HEK293 (cell line): ENCODE measurements at regions not wholly inside any gene's neighbourhood (a gene's known extent, or its start where the extent isn't known, plus 50 kb on each side); places are given as distances from the start of the nearest gene placed in this dataset.
"Not testable (repeated sequence)": the region's sequence is repeated elsewhere in the genome, so short reads cannot be mapped to it uniquely, and the experiment has no call there.

ENCODE experiments used
- CTCF ChIA-PET: fragments of 350-600 bp; formaldehyde crosslinking; extraction: SDS; loops from one replicate; lab custom pipeline; 2021; ENCODE audit warnings: antibody characterized with exemption; lab: Yijun Ruan, JAX
- POLR2A ChIA-PET: fragments of 300-600 bp; formaldehyde crosslinking; extraction: SDS; loops from one replicate; lab custom pipeline; 2020; ENCODE audit warnings: antibody characterized with exemption, inconsistent platforms; lab: Yijun Ruan, JAX
- H3K27ac ChIP-seq: fragments of 200-500 bp; sonication (Bioruptor generic); 2 replicates; pipeline ENCODE4 v1.5.1; 2014; ENCODE audit warnings: low read depth, low read length, control low read depth, inconsistent platforms; ENCODE audit errors: extremely low read depth
- H3K36me3 ChIP-seq, 2 experiments: fragments of 200-500 bp in 1 of 2; sonication (Bioruptor generic) in 1 of 2; 1 replicate in 1 of 2; 2 replicates in 1 of 2; pipeline ENCODE4 v1.5.1; 2014 to 2017; ENCODE audit warnings: inconsistent platforms in 2 of 2, low read length in 2 of 2; ENCODE audit not compliant: control insufficient read depth in 2 of 2, insufficient read depth in 1 of 2
- H3K4me1 ChIP-seq: fragments of 200-500 bp; sonication (Bioruptor generic); 2 replicates; pipeline ENCODE4 v1.5.1; 2014; ENCODE audit warnings: mild to moderate bottlenecking, low read length, inconsistent platforms; ENCODE audit not compliant: control insufficient read depth, insufficient read depth
- H3K4me3 ChIP-seq: 2 replicates; pipeline ENCODE4 v1.5.1; 2011; ENCODE audit warnings: low read depth, mild to moderate bottlenecking, control low read depth, low read length, moderate library complexity
- H3K9me3 ChIP-seq: fragments of 200-500 bp; sonication (Bioruptor generic); 2 replicates; pipeline ENCODE4 v1.5.1; 2014; ENCODE audit warnings: low read depth, low read length, inconsistent platforms; ENCODE audit not compliant: control insufficient read depth, insufficient read depth
- GLI4 ChIP-seq: fragments of 450-650 bp; formaldehyde crosslinking; IDR thresholded peaks from 2 replicates; pipeline ENCODE4 v1.5.1; 2016; ENCODE audit warnings: missing biosample characterization, missing genetic modification characterization
- ZIC2 ChIP-seq: fragments of 450-650 bp; formaldehyde crosslinking; IDR thresholded peaks from 2 replicates; pipeline ENCODE4 v1.5.1; 2016; ENCODE audit warnings: missing biosample characterization, missing genetic modification characterization
- ZNF202 ChIP-seq: fragments of 450-650 bp; formaldehyde crosslinking; IDR thresholded peaks from 2 replicates; pipeline ENCODE4 v1.5.1; 2016; ENCODE audit warnings: missing biosample characterization, missing genetic modification characterization, borderline replicate concordance
- ZSCAN30 ChIP-seq: fragments of 450-650 bp; IDR thresholded peaks from 2 replicates; pipeline ENCODE4 v1.5.1; 2018; ENCODE audit warnings: missing biosample characterization, mild to moderate bottlenecking, missing genetic modification characterization, moderate library complexity

- Histone ChIP-seq H3K36me3 (no peaks in the 10 kb centered on the region), H3K4me3 (no peak overlapping the region), H3K9me3 (no peaks in the 10 kb centered on the region), H3K27ac (no peak overlapping the region), H3K4me1 (no peaks in the 10 kb centered on the region)
- ChIA-PET CTCF (no interaction called here), POLR2A (no interaction called here)
- no peak for TF ChIP-seq ZSCAN30 (tag by site-specific recombination)
- TF ChIP-seq GLI4 (tag by site-specific recombination): no peak
- TF ChIP-seq ZNF202 (tag by site-specific recombination): no peak
These were observed 270.0 kb downstream of the GOLGA6L6 start for GRCh38 chr15:20271647-20272046.

DNA sequence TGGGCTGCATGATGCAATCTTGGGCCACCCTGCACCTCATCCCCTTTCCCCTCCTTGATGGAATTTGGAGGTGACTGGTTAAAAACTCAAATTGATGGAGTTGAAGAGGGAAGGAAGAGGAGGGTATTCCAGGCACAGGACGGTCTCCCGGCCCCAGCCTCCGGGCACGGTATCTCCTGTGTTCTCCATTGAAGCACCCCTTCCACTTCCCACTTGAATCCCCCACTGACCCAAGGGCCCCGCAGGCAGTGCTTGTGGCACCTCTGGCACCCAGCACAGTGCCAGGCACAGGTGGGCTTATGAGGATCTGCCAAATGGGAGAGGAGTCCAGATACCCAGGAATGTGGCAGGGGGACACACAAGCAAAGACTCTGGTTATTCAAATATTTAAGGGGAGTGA, 271.6 kb downstream of the GOLGA6L6 start:
- H3K4me1 ChIP-seq, H3K27ac ChIP-seq, H3K4me3 ChIP-seq, H3K36me3 ChIP-seq, POLR2A ChIA-PET, H3K9me3 ChIP-seq: not testable (repeated sequence)
- CTCF ChIA-PET: interaction anchor here (0.6 kb wide), 1 partner anchor 23 kb away, joined by 3 read pairs; no protein-coding TSS in a partner anchor

GRCh38 chr15:20267996-20268395, 273.6 kb downstream of the GOLGA6L6 start:
- H3K36me3 ChIP-seq, H3K4me1 ChIP-seq, H3K4me3 ChIP-seq, H3K9me3 ChIP-seq, H3K27ac ChIP-seq, CTCF ChIA-PET, POLR2A ChIA-PET: not testable (repeated sequence)

DNA sequence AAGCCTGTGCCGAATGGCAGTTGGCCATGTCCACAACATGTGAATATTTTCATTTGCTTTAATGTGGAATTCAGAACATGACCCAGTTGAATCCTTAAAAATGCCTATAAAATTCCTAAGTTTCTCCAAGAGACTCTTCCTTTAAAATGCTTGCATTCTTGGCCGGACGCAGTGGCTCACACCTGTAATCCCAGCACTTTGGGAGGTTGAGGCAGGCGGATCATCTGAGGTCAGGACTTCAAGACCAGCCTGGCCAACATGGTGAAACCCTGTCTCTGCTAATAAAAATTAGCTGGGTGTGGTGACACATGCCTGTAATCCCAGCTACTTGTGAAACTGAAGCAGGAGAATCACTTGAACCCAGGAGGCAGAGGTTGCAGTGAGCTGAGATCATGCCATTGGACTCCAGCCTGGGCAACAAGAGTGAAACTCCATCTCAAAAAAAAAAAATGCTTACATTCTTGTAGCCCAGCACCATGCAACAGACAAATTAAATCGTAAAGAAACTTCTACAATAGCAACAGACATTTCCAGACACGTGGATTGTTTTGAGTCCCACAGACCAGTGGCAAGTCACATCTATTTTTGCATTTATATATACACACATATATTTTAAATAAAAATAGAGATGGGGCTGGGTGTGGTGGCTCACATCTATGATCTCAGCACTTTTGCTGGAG, 274.4 kb downstream of the GOLGA6L6 start:
- H3K4me1 ChIP-seq, H3K36me3 ChIP-seq, CTCF ChIA-PET, POLR2A ChIA-PET, H3K27ac ChIP-seq, H3K4me3 ChIP-seq, H3K9me3 ChIP-seq: not testable (repeated sequence)

DNA sequence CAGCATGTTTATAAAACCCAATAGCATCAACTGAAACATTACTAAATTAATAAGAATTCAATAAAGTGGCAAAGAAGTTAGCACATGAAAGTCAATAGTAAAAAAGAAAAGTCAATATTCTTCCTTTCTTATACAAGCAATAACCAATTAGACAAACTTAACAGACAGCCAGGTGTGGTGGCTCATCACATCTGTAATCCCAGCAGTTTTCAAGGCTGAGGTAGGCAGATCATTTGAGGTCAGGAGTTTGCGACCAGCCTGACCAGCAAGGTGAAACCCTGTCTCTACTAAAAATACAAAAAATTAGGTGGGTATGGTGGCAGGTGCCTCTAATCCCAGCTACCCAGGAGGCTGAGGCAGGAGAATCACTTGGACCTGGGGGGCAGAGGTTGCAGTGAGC, 275.9 kb downstream of the GOLGA6L6 start:
- H3K9me3 ChIP-seq, H3K27ac ChIP-seq, H3K4me1 ChIP-seq, POLR2A ChIA-PET, H3K36me3 ChIP-seq, CTCF ChIA-PET, H3K4me3 ChIP-seq: not testable (repeated sequence)

DNA sequence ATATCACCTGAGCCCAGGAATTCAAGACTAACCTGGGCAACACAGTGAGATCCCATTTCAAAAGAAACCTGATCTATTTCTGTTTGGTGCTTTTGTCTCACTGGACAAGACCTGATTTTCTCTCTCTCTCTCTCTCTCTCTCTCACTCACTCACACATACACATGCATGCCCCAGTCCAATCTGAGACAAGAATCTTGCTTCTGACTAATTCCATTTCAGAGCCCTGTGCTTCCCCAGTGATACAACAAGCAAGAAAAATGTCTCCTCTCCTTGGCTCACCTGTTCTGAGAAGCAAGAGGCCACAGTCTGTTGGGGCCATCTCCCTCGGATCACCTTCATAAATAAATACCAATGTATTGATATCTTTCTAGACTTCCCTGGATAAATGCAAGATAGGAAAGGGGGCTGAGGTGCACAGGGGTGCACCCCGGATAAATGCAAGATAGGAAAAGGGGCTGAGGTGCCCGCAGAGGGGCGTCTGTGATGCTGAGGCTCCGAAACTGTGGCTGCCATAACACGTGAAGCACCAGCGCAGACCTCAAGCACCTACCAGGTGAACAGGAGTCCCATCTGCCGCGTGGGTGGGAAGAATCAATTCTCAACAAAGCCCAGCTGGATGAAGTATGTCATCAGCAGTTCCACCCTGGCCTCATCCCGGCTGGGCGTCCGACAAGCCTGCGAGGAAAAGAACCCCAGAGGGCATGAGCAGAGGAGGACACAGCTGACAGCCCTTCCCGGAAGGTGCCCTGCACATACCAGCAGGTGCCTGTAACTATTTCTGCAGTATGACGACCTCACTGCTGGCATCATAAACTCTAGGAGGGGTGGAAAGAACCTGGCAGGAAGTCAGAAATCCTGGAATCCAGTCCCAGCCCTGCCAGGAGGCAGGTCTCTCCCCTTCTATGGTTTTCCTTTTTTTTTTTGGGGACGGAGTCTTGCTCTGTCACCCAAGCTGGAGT, 280.0 kb downstream of the GOLGA6L6 start:
- H3K9me3 ChIP-seq, H3K36me3 ChIP-seq, H3K4me3 ChIP-seq, H3K27ac ChIP-seq, CTCF ChIA-PET, H3K4me1 ChIP-seq, POLR2A ChIA-PET: not testable (repeated sequence)
- peak; percentile 26; the same call in 1 of the 2 replicates for TF ChIP-seq ZIC2

- H3K9me3 ChIP-seq, POLR2A ChIA-PET, H3K36me3 ChIP-seq: not testable (repeated sequence)
These were observed 280.9 kb downstream of the GOLGA6L6 start for GRCh38 chr15:20260650-20261049.

GRCh38 chr15:20259559-20260190, 281.9 kb downstream of the GOLGA6L6 start:
- H3K36me3 ChIP-seq, H3K4me1 ChIP-seq, POLR2A ChIA-PET, H3K4me3 ChIP-seq, CTCF ChIA-PET, H3K27ac ChIP-seq, H3K9me3 ChIP-seq: not testable (repeated sequence)

More at GRCh38 chr15:20260650-20261049, 280.9 kb downstream of the GOLGA6L6 start:
- H3K4me3 ChIP-seq, CTCF ChIA-PET, H3K27ac ChIP-seq, H3K4me1 ChIP-seq: not testable (repeated sequence)
